ENCODE measurements at regions not wholly inside any gene's neighbourhood (a gene's known extent, or its start where the extent isn't known, plus 50 kb on each side); places are given as distances from the start of the nearest gene placed in this dataset.

GRCh38 chr4:140208921-140209320, 54.9 kb upstream of the MAML3 start:
- no peak for DNase-seq

Measured in activated effector memory CD4-positive, alpha-beta T cell treated with Interleukin-2 at 50 U/mL for 16 hours (primary cell).